Fibroblast of pulmonary artery (primary cell): ENCODE measurements at regions not wholly inside any gene's neighbourhood (a gene's known extent, or its start where the extent isn't known, plus 50 kb on each side); places are given as distances from the start of the nearest gene placed in this dataset.
A peak's percentile ranks its signal among the peaks of the same experiment; 100 is the strongest.

Experiments
- DNase-seq: peaks from one replicate; pipeline ENCODE4 v3.0.0-alpha.2; 2010; ENCODE audit warnings: low read depth
- H3K4me3 ChIP-seq: replicated peaks from 2 replicates; pipeline ENCODE4 v1.5.1; 2011; ENCODE audit warnings: low read depth, mild to moderate bottlenecking, control low read depth, low read length, moderate library complexity
- CTCF ChIP-seq: IDR thresholded peaks from 2 replicates; pipeline ENCODE4 v1.5.1; 2011; ENCODE audit warnings: mild to moderate bottlenecking, control low read depth, low read length, inconsistent platforms; ENCODE audit errors: missing control alignments

GRCh38 chr13:85509512-85509911, 289.7 kb downstream of the SLITRK6 start:
- no peak for TF ChIP-seq CTCF
- H3K4me3 ChIP-seq: no peak overlapping the region
- DNase-seq: peak; percentile 18

- no peak for TF ChIP-seq CTCF
- no peak overlapping the region for H3K4me3 ChIP-seq
- DNase-seq: peak; percentile 12
Measured at GRCh38 chr13:85508683-85509329, 290.4 kb downstream of the SLITRK6 start.

DNA sequence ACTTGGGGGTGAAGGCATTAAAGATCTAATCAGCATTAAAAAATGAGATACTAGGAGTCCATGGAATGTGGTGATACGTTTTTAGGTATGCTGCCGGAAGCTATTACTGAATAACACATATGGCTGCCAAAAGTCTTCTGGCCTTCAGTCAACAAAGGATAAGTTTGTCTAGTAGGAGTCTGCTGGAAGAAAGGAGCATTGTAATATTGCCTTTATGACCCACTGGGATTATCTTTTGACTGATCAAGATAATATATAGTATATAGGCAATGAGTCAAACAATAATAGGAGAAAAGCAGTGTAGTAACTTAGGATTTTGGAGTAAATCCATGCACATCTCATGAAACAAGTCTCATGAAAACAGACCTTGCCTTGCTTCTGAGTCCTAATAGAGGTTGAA, 295.4 kb downstream of the SLITRK6 start:
- H3K4me3 ChIP-seq: no peak overlapping the region
- peak; percentile 74 for DNase-seq
- TF ChIP-seq CTCF: no peak

- H3K4me3 ChIP-seq: no peak overlapping the region
- DNase-seq: no peak
- TF ChIP-seq CTCF: no peak
Measured at GRCh38 chr13:85501616-85502015, 297.6 kb downstream of the SLITRK6 start.

DNA sequence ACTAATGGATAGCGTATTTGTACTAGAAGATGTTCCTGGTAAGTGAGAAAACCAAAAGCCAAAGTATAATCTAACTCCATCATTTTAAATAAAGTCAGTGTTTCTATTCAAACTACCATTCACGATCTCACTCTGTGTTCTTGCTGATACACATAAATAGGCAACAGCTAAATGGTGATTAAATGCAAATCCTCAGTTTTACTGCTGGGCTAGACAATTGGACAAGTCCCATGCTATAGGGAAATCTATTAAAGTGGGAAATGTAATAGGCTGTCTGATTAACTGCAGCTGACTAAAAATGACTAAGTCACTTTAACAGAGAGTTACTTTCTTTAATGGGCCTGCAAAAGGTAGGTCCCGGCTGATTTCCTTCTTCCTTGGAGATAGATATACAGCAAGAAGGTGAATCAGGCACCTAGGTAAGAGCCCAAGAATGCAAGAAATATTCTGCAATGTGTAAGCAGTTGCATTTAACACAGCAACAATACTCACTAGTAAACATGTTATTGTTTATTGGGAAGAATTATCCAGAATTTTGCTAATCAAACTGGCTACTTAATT, 298.4 kb downstream of the SLITRK6 start:
- no peak for TF ChIP-seq CTCF
- H3K4me3 ChIP-seq: no peak overlapping the region
- no peak for DNase-seq

DNA sequence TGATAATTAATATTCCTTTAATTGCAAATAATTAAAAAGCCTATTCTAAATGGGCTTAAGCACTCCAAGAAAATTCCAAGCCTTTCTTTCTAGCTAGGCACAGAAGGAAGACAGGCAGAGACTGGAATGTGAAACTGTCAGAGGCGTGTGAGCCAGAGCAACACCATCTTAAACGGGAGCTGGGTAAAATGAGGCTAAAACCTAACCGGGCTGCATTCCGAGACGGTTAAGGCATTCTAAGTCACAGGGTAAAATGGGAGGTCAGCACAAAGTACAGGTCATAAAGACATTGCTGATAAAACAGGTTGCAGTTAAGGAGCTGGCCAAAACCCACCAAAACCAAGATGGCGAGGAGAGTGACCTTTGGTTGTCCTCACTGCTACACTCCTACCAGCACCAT, 300.4 kb downstream of the SLITRK6 start:
- no peak for TF ChIP-seq CTCF

DNA sequence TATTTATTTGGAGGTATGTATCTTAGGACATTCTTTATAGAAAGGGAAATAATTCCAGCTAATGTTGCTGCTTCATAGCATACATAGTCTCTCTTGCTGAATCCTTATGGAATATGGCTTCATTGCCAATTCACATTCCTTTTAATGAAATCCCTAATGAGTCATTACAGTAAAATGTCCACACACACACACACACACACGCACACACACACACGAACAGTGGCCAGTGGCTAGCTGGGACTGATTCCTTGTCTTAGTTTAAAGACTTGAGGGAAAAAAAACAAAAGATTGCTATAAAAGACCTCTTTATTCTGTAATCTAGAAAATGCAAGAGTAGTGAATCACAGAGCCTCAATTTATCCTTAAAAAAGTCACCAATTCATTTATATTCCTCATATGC, 301.6 kb downstream of the SLITRK6 start:
- no peak for TF ChIP-seq CTCF
- DNase-seq: peak; percentile 96
- H3K4me3 ChIP-seq: no peak overlapping the region

More for the DNA sequence above, 300.4 kb downstream of the SLITRK6 start:
- no peak for DNase-seq
- H3K4me3 ChIP-seq: no peak overlapping the region
